Activated naive CD4-positive, alpha-beta T cell treated with anti-CD3 and anti-CD28 coated beads for 36 hours (primary cell): ENCODE measurements at regions not wholly inside any gene's neighbourhood (a gene's known extent, or its start where the extent isn't known, plus 50 kb on each side); places are given as distances from the start of the nearest gene placed in this dataset.

Experiments used
- CTCF ChIA-PET: fragments of 350-600 bp; sonication (Branson Sonifier 250); formaldehyde crosslinking; loops from one replicate; lab custom pipeline; 2021; ENCODE audit warnings: antibody characterized with exemption; lab: Charles Lee
- DNase-seq: peaks from one replicate; pipeline ENCODE4 v3.0.0-alpha.2; 2020
- H3K27ac Mint-ChIP-seq: one replicate; pipeline ENCODE4 v1.8.0; 2021; ENCODE audit warnings: mild to moderate bottlenecking, mixed read lengths
- H3K27me3 Mint-ChIP-seq: one replicate; pipeline ENCODE4 v1.8.0; 2021; ENCODE audit warnings: low read depth, mixed read lengths
- H3K36me3 Mint-ChIP-seq: one replicate; pipeline ENCODE4 v1.8.0; 2021; ENCODE audit warnings: low read depth, mixed read lengths
- H3K4me1 Mint-ChIP-seq: one replicate; pipeline ENCODE4 v1.8.0; 2021; ENCODE audit warnings: low read depth, mixed read lengths
- H3K4me3 Mint-ChIP-seq: one replicate; pipeline ENCODE4 v1.8.0; 2021; ENCODE audit warnings: mild to moderate bottlenecking, moderate library complexity, mixed read lengths
- H3K9me3 Mint-ChIP-seq: one replicate; pipeline ENCODE4 v1.8.0; 2021; ENCODE audit warnings: mixed read lengths
- intact Hi-C: fragments of 100-400 bp; cut with micrococcal nuclease; formaldehyde crosslinking; loops from one replicate; pipeline ENCODE4 v1.15.1; 2023

DNA sequence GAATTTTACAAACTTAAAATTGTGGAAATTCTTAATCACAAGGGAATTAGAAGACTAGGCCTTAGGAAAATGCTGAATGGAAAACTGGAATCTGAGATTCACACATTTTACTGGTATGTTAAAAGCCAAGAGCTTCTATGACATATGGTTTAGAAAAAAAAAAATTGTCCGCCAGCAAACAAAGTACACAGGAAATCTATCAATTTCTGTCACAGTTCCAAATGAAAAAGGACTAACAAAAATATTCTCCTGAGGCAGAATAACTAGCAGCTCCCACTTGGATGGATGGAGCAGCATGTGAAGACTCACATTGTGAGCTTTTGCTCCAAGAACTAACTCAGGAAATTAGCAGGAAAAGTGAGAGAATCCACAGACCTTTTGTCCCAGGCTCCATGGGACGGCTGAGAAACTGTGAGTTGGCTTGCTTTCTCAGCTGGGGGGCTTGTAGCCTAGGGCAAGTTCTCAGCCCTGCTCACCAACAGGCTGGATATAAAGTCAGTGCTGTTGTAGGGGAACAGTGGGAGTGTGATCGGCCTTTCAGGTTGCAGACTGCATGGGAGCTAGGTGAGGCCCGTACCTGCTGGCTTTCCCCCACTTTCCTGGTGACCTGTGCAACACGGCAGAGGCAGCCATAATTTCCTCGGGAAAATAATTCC is 731.1 kb upstream of the SGO1 start:
- no peak overlapping the region for H3K27ac Mint-ChIP-seq
- H3K4me1 Mint-ChIP-seq, result no peaks in the 10 kb centered on the region
- no peak for DNase-seq
- H3K9me3 Mint-ChIP-seq, result peaks cover 36% of the 10 kb centered on the region
- no peak overlapping the region for H3K4me3 Mint-ChIP-seq
- CTCF ChIA-PET, result interaction anchor here (0.5 to 0.7 kb wide), 2 partner anchors 577 to 1689 kb away, joined by 3 read pairs; no protein-coding TSS in a partner anchor
- peaks cover 3% of the 10 kb centered on the region for H3K36me3 Mint-ChIP-seq
- no peaks in the 10 kb centered on the region for H3K27me3 Mint-ChIP-seq
- intact Hi-C loops, result no loop called here

DNA sequence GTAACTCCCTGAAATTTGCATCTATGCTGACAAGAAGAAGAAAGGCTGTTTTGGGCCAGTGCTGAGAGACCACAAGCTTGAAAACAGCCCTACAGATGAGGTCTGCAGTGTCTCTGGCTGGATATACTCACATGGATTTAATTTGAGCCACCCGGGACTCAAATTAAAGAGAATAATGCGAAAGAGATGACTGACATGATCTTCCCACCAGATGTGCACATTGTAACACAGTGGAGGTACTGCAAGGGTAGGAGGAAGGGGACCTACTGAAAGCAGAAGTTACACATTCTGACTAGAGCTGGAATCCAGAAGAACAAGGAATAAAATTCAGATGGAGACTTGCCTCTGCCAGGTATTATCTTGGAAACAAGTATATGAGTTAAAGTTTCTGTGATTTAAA is 728.3 kb upstream of the SGO1 start:
- no peak for DNase-seq
- H3K27ac Mint-ChIP-seq, result no peak overlapping the region
- intact Hi-C loops, result no loop called here

DNA sequence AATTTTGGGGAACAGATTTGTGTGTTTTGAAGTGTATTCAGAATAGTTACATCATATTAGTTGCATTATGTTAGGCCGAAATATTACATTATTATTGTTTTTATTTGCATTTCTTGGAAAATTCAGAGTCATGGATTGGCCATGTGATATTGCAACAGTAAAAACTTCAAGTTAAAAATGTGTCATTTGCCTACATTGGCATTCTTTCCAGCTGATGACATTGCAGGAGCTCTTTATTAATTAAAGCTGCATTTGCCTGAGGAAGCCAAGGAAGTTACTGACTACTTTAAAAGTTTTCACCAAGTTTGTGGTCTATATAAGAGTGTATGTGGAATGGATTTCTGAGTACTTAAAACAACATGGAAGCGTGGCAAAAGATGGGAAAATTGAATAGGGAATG is 726.4 kb upstream of the SGO1 start:
- DNase-seq, result no peak

More for the DNA sequence above, 728.3 kb upstream of the SGO1 start:
- Mint-ChIP-seq H3K9me3 (peaks cover 29% of the 10 kb centered on the region), H3K4me1 (no peaks in the 10 kb centered on the region), H3K4me3 (no peak overlapping the region), H3K27me3 (no peaks in the 10 kb centered on the region), H3K36me3 (peaks cover 3% of the 10 kb centered on the region)
- CTCF ChIA-PET, result no interaction called here

DNA sequence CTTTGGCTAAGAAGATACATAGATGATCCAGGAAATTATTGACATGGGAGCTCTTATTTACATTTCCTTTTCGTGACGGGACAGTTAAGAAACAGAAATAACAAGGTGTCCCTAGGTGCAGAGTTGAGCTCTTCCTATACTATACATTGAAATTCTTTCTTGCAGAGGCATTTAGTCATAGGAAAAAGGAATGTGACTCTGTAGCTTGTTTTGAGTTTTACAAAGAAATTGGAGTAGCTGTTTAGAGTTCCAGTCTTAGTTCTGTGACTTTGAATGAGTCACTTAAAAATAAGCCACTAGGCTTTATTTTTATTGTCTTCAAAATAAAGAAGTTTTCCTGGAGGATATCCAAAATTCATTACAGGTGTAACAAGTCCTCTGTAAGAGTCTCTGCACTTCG is 723.5 kb upstream of the SGO1 start:
- intact Hi-C loops, result no loop called here
- CTCF ChIA-PET, result no interaction called here
- no peak overlapping the region for H3K27ac Mint-ChIP-seq
- no peak for DNase-seq
- peaks cover 10% of the 10 kb centered on the region for H3K9me3 Mint-ChIP-seq
- H3K36me3 Mint-ChIP-seq, result no peaks in the 10 kb centered on the region
- H3K27me3 Mint-ChIP-seq, result no peaks in the 10 kb centered on the region
- H3K4me3 Mint-ChIP-seq, result no peak overlapping the region
- H3K4me1 Mint-ChIP-seq, result no peaks in the 10 kb centered on the region

More for the DNA sequence above, 726.4 kb upstream of the SGO1 start:
- H3K36me3 Mint-ChIP-seq, result no peaks in the 10 kb centered on the region
- no peak overlapping the region for H3K27ac Mint-ChIP-seq
- intact Hi-C loops, result no loop called here
- H3K27me3 Mint-ChIP-seq, result no peaks in the 10 kb centered on the region
- CTCF ChIA-PET, result no interaction called here
- H3K4me1 Mint-ChIP-seq, result no peaks in the 10 kb centered on the region
- no peak overlapping the region for H3K4me3 Mint-ChIP-seq
- peaks cover 17% of the 10 kb centered on the region for H3K9me3 Mint-ChIP-seq

DNA sequence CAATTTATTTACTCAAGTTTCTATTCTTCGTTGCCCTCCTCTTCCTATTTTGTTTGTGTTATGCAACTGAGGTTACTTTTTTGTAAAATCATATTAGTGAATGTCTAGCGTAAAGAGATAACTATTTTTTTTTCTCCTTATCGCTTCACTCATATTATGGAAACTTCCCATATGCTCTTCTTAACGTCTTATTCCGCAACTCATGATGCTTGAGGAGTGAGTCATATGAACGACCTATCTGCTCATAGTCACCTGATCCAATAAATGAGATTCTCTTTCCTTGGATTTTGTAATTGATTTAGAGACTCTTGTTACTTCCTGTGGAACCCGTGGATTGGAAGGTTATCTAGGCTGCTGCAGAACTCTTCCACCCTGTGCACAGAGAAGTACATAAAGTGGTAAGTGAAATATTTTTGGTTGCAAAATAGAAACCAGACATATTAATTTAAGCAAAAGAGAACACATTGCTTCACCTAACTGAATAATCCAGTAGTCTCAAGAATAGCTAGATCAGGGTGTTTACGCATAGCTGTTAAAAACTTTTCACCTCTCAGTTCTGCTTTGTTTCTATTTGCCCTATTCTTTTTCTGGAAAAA is 719.3 kb upstream of the SGO1 start:
- CTCF ChIA-PET, result no interaction called here
- no peak for DNase-seq
- intact Hi-C loops, result no loop called here
- peaks cover 5% of the 10 kb centered on the region for H3K9me3 Mint-ChIP-seq
- no peaks in the 10 kb centered on the region for H3K4me1 Mint-ChIP-seq
- no peaks in the 10 kb centered on the region for H3K27me3 Mint-ChIP-seq
- H3K27ac Mint-ChIP-seq, result no peak overlapping the region
- H3K4me3 Mint-ChIP-seq, result no peak overlapping the region
- H3K36me3 Mint-ChIP-seq, result no peaks in the 10 kb centered on the region

DNA sequence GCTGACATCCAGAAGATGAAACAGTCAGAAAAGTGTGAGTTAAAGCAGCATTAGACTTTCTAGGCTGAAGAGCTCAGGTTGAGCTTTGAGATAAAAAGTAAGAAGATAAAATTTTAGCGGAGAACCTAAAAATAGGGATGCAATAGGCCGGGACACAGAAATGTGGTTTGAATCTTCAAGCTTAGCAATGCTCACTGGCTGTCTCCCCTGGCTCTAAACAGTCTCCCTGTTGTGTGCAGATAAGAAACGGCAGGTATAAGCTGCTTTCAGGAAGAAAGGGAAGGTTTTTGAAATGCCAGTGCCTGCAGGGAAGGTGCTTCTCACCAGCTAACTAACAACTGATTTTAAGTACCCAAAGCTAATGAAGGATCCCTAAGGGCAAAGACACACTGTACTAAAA is 718.7 kb upstream of the SGO1 start:
- H3K9me3 Mint-ChIP-seq, result peaks cover 8% of the 10 kb centered on the region
- no peak overlapping the region for H3K4me3 Mint-ChIP-seq
- CTCF ChIA-PET, result no interaction called here
- no peak for DNase-seq
- H3K27me3 Mint-ChIP-seq, result no peaks in the 10 kb centered on the region
- no peak overlapping the region for H3K27ac Mint-ChIP-seq
- no peaks in the 10 kb centered on the region for H3K4me1 Mint-ChIP-seq
- intact Hi-C loops, result no loop called here
- H3K36me3 Mint-ChIP-seq, result no peaks in the 10 kb centered on the region

DNA sequence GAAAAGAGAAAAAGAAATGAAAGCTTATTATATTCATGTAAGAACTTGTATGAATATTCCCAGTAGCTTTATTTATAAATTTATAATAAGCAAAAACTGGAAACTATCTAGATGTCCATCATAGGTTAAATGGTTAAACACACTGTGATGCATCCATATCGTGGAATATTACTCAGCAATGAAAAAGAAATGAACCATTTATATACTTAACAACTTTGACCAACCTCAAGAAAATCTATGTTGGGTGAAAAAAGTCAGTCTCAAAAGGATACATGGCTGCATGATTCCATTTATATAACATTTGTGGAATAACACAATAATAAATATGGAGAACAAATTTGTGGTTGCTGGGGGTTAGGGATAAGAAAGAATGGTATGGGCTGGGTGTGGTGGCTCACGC is 713.0 kb upstream of the SGO1 start:
- DNase-seq, result no peak
- Mint-ChIP-seq H3K27ac (no peak overlapping the region), H3K27me3 (no peaks in the 10 kb centered on the region), H3K4me3 (no peak overlapping the region), H3K36me3 (no peaks in the 10 kb centered on the region), H3K4me1 (no peaks in the 10 kb centered on the region), H3K9me3 (peaks cover 20% of the 10 kb centered on the region)
- intact Hi-C loops, result no loop called here
- CTCF ChIA-PET, result no interaction called here

DNA sequence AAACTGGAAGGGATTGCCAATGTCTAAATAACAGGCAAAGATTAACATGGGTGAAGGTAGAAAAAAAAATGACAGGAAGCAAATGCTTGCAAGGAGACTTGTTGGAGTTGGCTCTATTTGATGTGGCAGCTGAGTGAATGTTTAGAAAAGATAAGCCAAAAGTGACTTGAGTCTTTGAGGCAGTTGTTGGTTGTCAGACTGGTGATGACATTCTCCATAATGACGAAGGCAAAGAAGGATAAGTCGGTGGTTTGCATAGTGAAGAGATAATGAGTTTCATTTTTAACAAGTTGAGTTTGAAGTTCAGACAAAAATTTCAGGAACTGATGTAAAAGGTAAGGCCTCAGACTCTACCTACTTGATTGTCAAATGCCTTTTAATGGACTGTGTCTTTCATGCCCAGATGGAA is 704.1 kb upstream of the SGO1 start:
- H3K27me3 Mint-ChIP-seq, result no peaks in the 10 kb centered on the region
- no peak overlapping the region for H3K4me3 Mint-ChIP-seq
- no peaks in the 10 kb centered on the region for H3K4me1 Mint-ChIP-seq
- no peak for DNase-seq
- no peak overlapping the region for H3K27ac Mint-ChIP-seq
- peaks cover 13% of the 10 kb centered on the region for H3K9me3 Mint-ChIP-seq
- no peaks in the 10 kb centered on the region for H3K36me3 Mint-ChIP-seq
- intact Hi-C loops, result no loop called here
- CTCF ChIA-PET, result interaction anchor here (0.6 kb wide), 1 partner anchor 1328 kb away, joined by 3 read pairs; no protein-coding TSS in a partner anchor

DNA sequence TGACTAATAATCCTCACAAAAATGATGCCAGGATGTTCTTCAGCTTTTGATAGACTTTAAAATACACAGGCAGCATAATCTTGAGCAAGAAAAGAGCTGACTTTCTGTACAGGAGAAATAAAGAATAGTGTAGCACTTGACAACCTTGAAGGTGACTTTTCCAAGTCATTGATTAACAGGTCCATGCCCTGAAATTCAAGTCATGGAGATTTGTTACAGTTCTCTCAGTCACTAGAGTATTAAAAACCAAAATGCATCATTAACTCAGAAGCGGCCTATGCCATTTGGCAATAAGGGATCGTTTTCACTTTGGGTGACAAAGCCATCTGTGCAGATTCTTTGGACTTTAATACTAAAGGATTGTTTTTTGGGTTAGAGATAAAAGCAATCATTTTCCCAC is 692.7 kb upstream of the SGO1 start:
- CTCF ChIA-PET, result no interaction called here
- Mint-ChIP-seq H3K36me3 (no peaks in the 10 kb centered on the region), H3K4me3 (no peak overlapping the region), H3K9me3 (peaks cover 21% of the 10 kb centered on the region), H3K4me1 (no peaks in the 10 kb centered on the region), H3K27ac (no peak overlapping the region), H3K27me3 (no peaks in the 10 kb centered on the region)
- no peak for DNase-seq
- intact Hi-C loops, result no loop called here

DNA sequence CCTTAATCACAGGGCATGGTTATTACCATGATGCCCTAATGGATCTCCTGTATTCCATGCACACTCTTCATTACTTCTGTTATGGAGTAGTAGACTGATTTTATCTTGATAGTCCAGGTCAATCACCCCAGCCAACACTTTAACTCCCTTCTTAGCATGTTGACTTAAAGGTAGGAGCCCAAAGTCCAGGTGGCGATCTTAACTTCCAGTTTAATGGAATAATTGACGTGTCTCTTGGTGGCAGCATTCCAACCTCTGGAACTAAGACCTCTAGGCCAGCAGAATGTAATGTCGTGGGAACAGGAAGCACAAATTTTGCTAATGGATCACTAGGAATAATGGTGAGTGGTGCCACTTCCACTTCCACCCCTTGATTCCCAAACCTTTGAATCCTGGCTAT is 687.2 kb upstream of the SGO1 start:
- H3K27ac Mint-ChIP-seq, result no peak overlapping the region
- CTCF ChIA-PET, result no interaction called here
- no peak overlapping the region for H3K4me3 Mint-ChIP-seq
- no peaks in the 10 kb centered on the region for H3K27me3 Mint-ChIP-seq
- peaks cover 35% of the 10 kb centered on the region for H3K9me3 Mint-ChIP-seq
- intact Hi-C loops, result no loop called here
- peaks cover 2% of the 10 kb centered on the region for H3K36me3 Mint-ChIP-seq
- no peak for DNase-seq
- no peaks in the 10 kb centered on the region for H3K4me1 Mint-ChIP-seq

DNA sequence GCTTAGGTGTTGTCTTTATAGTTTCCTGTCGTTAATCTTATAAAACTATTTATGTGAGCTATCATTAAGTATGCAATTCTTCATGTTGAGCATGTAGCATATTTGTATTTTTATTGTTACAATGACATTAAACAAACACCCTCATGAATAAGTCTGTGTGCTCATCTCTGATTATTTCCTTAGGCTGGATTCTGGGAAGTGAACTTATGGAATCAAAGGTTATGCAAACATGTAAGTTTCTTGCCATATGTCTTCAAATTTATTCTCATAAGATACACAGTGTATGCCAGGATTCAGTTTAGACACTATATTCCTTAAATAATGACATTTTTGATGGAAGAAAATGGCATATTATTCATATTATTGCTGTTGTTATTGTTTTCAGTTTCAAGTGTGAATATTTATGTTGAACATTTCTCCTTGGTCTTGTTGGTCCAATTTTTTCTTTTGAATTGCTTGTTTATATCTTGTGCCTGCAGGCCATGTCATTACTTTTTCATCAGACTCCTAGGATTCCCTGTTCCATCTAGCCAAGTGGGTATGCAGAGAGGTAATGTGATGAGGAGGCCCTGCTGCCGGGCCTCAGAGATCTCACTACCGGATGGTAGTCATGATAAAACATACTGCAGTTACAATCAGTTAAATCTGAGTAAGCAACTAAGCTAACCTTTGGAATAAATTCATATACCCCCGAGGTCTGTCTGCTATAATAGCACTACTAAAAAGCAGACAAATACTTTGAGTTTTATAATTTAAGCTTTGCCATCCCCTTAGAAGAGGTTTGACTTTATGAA is 684.3 kb upstream of the SGO1 start:
- CTCF ChIA-PET, result no interaction called here
- H3K36me3 Mint-ChIP-seq, result peaks cover 2% of the 10 kb centered on the region
- intact Hi-C loops, result no loop called here
- H3K27me3 Mint-ChIP-seq, result no peaks in the 10 kb centered on the region
- no peak for DNase-seq
- peaks cover 25% of the 10 kb centered on the region for H3K9me3 Mint-ChIP-seq
- no peak overlapping the region for H3K4me3 Mint-ChIP-seq
- no peak overlapping the region for H3K27ac Mint-ChIP-seq
- no peaks in the 10 kb centered on the region for H3K4me1 Mint-ChIP-seq

DNA sequence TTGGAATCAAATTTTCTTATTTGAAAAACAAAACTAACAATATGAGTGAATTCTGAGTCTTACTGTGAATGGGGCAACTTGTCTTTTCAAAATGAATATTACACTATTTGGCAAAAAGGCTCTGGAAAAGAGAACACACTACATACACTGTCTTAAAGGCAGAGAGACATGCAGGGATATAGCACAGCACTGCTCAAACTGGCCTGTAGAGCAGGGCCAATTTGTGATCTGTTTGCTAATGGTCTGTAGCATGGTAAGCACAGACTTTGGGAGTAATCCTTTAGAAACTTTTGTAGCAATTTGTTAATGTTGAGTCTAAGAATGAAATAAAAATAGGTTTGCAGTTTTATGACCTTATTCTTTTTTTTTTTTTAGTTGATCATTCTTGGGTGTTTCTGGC is 679.8 kb upstream of the SGO1 start:
- Mint-ChIP-seq H3K27me3 (no peaks in the 10 kb centered on the region), H3K4me1 (no peaks in the 10 kb centered on the region), H3K4me3 (no peak overlapping the region), H3K9me3 (peaks cover 18% of the 10 kb centered on the region), H3K27ac (no peak overlapping the region), H3K36me3 (peaks cover 2% of the 10 kb centered on the region)
- no peak for DNase-seq
- CTCF ChIA-PET, result no interaction called here
- intact Hi-C loops, result no loop called here

DNA sequence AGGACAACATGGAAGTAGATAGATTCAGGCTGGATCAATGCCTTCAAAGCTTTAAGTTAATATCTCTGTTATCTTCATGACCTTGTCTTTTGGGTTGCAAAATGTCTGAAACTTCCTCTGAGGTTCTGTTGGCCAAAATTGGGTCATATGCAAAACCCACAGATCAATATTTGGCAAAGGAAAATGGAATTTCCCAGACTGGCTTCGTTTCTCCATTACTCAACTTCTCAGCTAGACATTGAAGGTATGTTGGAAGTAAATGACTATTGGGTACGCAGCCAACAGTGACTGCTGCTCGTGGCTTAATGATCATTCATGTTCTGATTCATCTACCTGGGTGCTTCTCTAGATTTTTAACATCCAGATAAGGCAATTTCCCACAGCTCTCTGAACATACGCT is 675.4 kb upstream of the SGO1 start:
- intact Hi-C loops, result no loop called here
- CTCF ChIA-PET, result no interaction called here
- no peaks in the 10 kb centered on the region for H3K4me1 Mint-ChIP-seq
- H3K4me3 Mint-ChIP-seq, result no peak overlapping the region
- no peak overlapping the region for H3K27ac Mint-ChIP-seq
- no peak for DNase-seq
- peaks cover 20% of the 10 kb centered on the region for H3K9me3 Mint-ChIP-seq
- no peaks in the 10 kb centered on the region for H3K27me3 Mint-ChIP-seq
- no peaks in the 10 kb centered on the region for H3K36me3 Mint-ChIP-seq
